NCI-H2107 (cell line): ENCODE measurements at regions not wholly inside any gene's neighbourhood (a gene's known extent, or its start where the extent isn't known, plus 50 kb on each side); places are given as distances from the start of the nearest gene placed in this dataset.
"Not testable (repeated sequence)": the region's sequence is repeated elsewhere in the genome, so short reads cannot be mapped to it uniquely, and the experiment has no call there.

Source experiments
- DNase-seq: peaks from one replicate; lab custom pipeline; 2025; lab: John Stamatoyannopoulos, UW

DNA sequence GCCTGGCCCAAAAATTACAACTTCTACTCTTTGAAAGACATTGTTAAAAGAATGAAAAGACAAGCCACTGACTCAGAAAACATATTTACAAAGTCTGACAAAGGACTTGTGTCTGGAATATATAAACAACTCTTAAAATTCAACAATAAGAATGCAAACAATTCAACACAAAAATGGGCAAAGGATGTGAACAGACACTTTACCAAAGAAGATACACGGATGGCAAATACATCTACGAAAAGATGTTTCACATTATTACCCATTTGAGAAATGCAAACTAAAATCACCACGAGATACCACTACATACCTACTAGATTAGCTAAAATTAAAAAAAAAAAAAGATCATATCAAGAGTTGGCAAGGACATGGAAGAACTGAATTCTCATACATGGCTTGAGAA lies 80.8 kb upstream of the METRNL start:
- DNase-seq: no peak

GRCh38 chr17:83000738-83001137 lies 78.7 kb upstream of the METRNL start:
- DNase-seq: no peak

- DNase-seq: no peak
Observed at GRCh38 chr17:83002118-83002805, 77.1 kb upstream of the METRNL start.

DNA sequence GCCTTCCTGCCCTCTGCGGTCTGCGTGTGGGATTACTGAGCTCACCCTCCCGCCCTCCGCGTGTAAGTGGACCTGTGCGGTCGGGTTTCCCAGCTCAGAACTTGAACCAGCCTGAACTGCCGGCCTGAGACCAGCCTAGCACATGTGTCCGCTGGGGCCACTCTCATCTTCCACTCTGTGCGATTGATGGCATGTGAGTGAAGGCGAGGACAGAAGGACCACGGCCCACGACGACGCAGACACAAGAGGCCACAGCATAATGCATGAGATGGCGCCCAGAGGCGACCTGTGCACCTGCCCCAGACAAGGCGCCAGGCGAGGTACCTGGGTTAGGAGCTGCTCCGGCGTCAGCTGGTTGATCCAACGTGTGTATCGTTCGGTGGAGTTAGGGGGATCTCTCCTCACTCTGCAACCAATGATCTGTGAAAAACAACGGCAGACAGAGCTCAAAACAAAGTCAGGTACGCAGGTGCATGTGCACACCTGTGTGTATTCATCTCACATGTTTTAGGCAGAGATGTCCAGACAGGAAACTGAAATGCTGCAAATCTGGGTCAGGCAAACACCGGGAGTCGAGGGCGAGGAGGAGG lies 74.5 kb upstream of the METRNL start:
- no peak for DNase-seq

DNA sequence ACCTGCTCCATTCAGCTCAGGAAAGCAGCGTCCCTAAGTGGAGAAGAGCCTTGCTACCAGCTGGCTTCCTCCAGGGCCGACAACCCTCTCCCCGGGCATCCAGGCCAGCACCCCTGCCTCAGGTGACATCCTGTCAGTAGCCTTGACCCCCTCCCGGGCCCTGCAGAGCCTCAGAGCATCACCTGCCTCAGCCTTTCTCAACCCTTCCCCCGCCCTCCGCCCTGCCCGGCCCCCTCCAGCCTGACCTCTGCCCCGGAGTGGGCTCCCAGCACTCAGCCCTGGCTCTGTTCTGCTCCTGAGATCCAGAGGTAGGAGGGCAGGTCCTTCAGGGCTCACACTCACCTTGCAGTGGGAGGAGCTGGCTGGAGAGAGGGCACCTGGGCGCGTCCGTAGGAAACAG lies 73.8 kb upstream of the METRNL start:
- DNase-seq: no peak

- DNase-seq: peak; percentile 10
Observed at GRCh38 chr17:83006515-83007455, 72.6 kb upstream of the METRNL start.

- DNase-seq: peak; percentile 13
Observed at GRCh38 chr17:83007504-83008185, 71.8 kb upstream of the METRNL start.

DNA sequence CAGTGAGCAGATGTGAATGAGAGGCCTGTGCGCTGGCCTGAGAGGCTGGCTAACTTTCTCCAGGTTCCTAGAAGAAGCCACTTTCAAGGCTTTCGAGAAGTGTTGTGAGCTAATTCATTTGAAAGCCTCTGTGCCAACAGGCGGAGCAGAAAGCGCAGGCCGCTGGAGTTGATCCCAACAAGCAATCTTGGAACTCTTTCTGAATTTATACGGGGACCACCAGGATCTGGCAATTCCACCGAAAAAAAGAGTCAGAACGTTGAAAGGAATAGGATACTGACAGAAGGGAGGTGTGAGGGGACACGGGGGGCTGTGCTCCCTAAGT lies 71.3 kb upstream of the METRNL start:
- no peak for DNase-seq

GRCh38 chr17:83008526-83008925 lies 70.9 kb upstream of the METRNL start:
- DNase-seq: no peak

- no peak for DNase-seq
Observed at GRCh38 chr17:83009414-83010205, 69.8 kb upstream of the METRNL start.

- DNase-seq: no peak
Observed at GRCh38 chr17:83010206-83011200, 68.9 kb upstream of the METRNL start.

- DNase-seq: not testable (repeated sequence)
Observed at GRCh38 chr17:83011676-83012075, 67.7 kb upstream of the METRNL start.

DNA sequence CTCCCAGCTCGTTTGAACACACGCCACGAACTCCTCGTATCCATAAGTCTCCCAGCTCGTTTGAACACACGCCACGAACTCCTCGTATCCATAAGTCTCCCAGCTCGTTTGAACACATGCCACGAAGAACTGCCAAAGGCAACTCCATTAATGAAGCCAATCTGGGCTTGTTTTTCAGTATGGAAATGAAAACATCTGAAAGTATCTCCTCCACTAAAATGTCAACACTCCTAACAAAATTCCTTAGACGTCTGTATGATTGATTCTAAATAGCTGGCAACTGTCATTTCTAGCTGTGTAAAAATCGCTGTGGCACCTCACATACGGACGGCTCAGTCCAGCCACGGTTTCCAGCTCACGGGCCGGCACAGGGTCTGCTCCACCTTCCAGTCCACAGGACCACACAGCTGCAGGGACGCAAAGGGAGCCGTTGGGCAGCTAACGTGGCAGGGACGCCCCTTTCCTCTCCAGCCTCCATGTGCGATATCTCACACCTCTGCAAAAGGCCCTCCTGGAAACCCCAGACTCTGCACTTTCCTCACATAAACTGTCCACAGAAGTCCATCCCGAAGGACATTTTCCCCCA lies 67.1 kb upstream of the METRNL start:
- DNase-seq: no peak

DNA sequence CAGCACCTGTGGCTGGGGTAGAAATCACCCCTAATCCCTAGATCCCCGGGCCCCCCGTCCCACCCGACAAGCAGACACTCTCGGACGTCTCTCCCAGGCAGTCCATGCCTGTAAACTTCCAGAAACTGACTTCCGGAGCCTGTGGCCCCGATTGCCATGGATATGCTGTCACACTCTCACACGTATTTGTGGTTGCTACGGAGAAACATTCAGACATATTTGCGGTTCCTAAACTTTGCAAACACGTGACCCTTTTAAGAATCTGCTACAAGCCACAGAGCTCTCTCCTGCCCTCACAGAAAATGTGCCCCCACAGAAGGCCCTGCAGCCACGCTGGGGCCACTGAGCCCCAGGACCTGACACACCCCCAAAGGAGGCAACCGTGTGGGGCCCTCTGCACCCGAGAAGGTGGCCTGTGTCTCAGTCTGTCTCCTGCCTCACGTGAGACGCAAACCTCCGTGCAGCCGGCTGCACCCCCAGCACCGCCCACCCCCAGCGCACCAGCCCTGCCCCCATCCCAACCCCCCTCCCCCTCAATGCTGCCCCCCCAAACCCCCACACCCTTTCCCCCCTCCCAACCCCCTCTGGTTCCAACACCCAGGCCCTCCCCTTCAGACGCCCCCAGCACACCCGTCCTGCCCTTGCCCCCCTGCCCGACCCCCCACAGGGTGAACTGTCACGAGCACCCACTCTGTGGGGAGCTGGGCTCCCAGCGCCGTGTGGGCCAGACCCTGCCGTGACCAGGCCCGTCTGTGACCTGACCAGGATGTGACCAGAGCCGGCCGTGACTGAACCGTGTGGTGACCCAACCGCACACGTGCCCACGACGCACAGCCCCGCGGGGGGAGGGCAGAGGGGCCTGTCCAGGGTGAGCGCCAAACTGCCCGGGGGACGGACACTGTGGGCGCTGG lies 66.3 kb upstream of the METRNL start:
- no peak for DNase-seq

- no peak for DNase-seq
Observed at GRCh38 chr17:83013779-83014117, 65.7 kb upstream of the METRNL start.

DNA sequence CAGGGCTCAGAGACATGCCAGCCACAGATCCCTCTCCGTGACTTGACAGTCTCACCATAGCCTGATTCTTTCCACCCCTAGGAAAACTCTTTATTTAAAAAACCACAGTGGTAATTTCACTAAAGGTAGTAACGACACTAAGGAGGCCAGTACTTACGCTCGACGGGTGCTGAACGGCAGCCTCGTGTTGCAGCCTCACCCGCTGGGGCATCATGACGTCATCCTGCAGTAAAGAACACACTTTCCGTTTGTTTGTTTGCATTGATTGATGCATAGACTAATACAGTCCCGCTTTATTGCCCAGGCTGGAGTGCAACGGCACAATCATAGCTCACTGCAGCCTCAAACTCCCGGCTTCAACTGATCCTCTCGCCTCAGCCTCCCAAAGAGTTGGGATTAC lies 65.1 kb upstream of the METRNL start:
- DNase-seq: no peak

- no peak for DNase-seq
Observed at GRCh38 chr17:83014940-83015910, 64.2 kb upstream of the METRNL start.

GRCh38 chr17:83018658-83019193 lies 60.7 kb upstream of the METRNL start:
- DNase-seq: no peak
